RWPE2 (cell line): ENCODE measurements at regions not wholly inside any gene's neighbourhood (a gene's known extent, or its start where the extent isn't known, plus 50 kb on each side); places are given as distances from the start of the nearest gene placed in this dataset.
A peak's percentile ranks its signal among the peaks of the same experiment; 100 is the strongest.
"Not testable (repeated sequence)": the region's sequence is repeated elsewhere in the genome, so short reads cannot be mapped to it uniquely, and the experiment has no call there.

ENCODE experiments used
- ATAC-seq: fragments of 200-7000 bp; cut with Tn5 transposase; 3 replicates; pipeline ENCODE4 v1.9.1; 2021; ENCODE audit warnings: low read depth
- DNase-seq: peaks from one replicate; pipeline ENCODE4 v3.0.0-alpha.2; 2020; ENCODE audit warnings: low spot score
- H3K27ac ChIP-seq: fragments of 450-650 bp; 2 replicates; pipeline ENCODE4 v1.5.1; 2017; ENCODE audit warnings: mild to moderate bottlenecking; ENCODE audit not compliant: poor library complexity, severe bottlenecking
- H3K27me3 ChIP-seq: fragments of 250-450 bp; sonication (Bioruptor Pico); 2 replicates; pipeline ENCODE4 v1.5.1; 2021; ENCODE audit warnings: mild to moderate bottlenecking, moderate library complexity; ENCODE audit not compliant: insufficient read depth, poor library complexity, severe bottlenecking
- H3K36me3 ChIP-seq: fragments of 250-450 bp; sonication (Bioruptor Pico); 2 replicates; pipeline ENCODE4 v1.5.1; 2020; ENCODE audit warnings: low read depth, mild to moderate bottlenecking, moderate library complexity
- H3K4me1 ChIP-seq: fragments of 250-450 bp; sonication (Bioruptor Pico); 2 replicates; pipeline ENCODE4 v1.5.1; 2021; ENCODE audit warnings: mild to moderate bottlenecking, moderate library complexity; ENCODE audit not compliant: insufficient read depth, poor library complexity, severe bottlenecking
- H3K4me3 ChIP-seq: fragments of 250-450 bp; sonication (Bioruptor Pico); 2 replicates; pipeline ENCODE4 v1.5.1; 2021; ENCODE audit warnings: mild to moderate bottlenecking, moderate library complexity; ENCODE audit not compliant: severe bottlenecking
- H3K9me3 ChIP-seq: fragments of 250-450 bp; sonication (Bioruptor Pico); 2 replicates; pipeline ENCODE4 v1.5.1; 2021; ENCODE audit warnings: mild to moderate bottlenecking, moderate library complexity; ENCODE audit not compliant: severe bottlenecking
- CTCF ChIP-seq: fragments of 450-650 bp; IDR thresholded peaks from one replicate; pipeline ENCODE4 v1.5.1; 2017; ENCODE audit warnings: mild to moderate bottlenecking, moderate library complexity; ENCODE audit not compliant: poor library complexity, severe bottlenecking

GRCh38 chr2:198517976-198518375 is 713.6 kb downstream of the PLCL1 start:
- DNase-seq, result no peak
- TF ChIP-seq CTCF, result no peak
- ATAC-seq, result peak; percentile 46; the same call in 1 of the 3 replicates
- H3K4me1 ChIP-seq, result no peaks in the 10 kb centered on the region
- no peak overlapping the region for H3K27ac ChIP-seq
- H3K4me3 ChIP-seq, result no peak overlapping the region
- no peaks in the 10 kb centered on the region for H3K27me3 ChIP-seq
- H3K9me3 ChIP-seq, result no peaks in the 10 kb centered on the region
- H3K36me3 ChIP-seq, result no peaks in the 10 kb centered on the region

- H3K9me3 ChIP-seq, ATAC-seq, H3K27ac ChIP-seq: not testable (repeated sequence)
These were observed 704.2 kb downstream of the PLCL1 start for GRCh38 chr2:198508610-198509009.

GRCh38 chr2:198499539-198499938 is 695.1 kb downstream of the PLCL1 start:
- H3K27me3 ChIP-seq, result no peaks in the 10 kb centered on the region
- H3K4me1 ChIP-seq, result no peaks in the 10 kb centered on the region
- no peaks in the 10 kb centered on the region for H3K9me3 ChIP-seq
- DNase-seq, result no peak
- no peak for TF ChIP-seq CTCF
- no peak for ATAC-seq
- H3K27ac ChIP-seq, result no peak overlapping the region
- H3K4me3 ChIP-seq, result no peak overlapping the region
- H3K36me3 ChIP-seq, result no peaks in the 10 kb centered on the region

More at GRCh38 chr2:198508610-198509009, 704.2 kb downstream of the PLCL1 start:
- DNase-seq, H3K4me1 ChIP-seq, H3K4me3 ChIP-seq, H3K36me3 ChIP-seq, H3K27me3 ChIP-seq: not testable (repeated sequence)

- H3K9me3 ChIP-seq, result no peaks in the 10 kb centered on the region
- no peak for DNase-seq
- H3K4me3 ChIP-seq, result no peak overlapping the region
- no peak for TF ChIP-seq CTCF
- no peaks in the 10 kb centered on the region for H3K36me3 ChIP-seq
- H3K27me3 ChIP-seq, result no peaks in the 10 kb centered on the region
- no peaks in the 10 kb centered on the region for H3K4me1 ChIP-seq
- ATAC-seq, result no peak
- H3K27ac ChIP-seq, result no peak overlapping the region
These were observed 694.1 kb downstream of the PLCL1 start for GRCh38 chr2:198498516-198498915.

- no peaks in the 10 kb centered on the region for H3K27me3 ChIP-seq
- no peak overlapping the region for H3K4me3 ChIP-seq
- H3K4me1 ChIP-seq, result no peaks in the 10 kb centered on the region
- H3K9me3 ChIP-seq, result no peaks in the 10 kb centered on the region
- ATAC-seq, result no peak
- DNase-seq, result no peak
- no peak overlapping the region for H3K27ac ChIP-seq
- TF ChIP-seq CTCF, result no peak
- H3K36me3 ChIP-seq, result no peaks in the 10 kb centered on the region
These were observed 693.7 kb downstream of the PLCL1 start for GRCh38 chr2:198498048-198498447.
